ENCODE measurements at regions not wholly inside any gene's neighbourhood (a gene's known extent, or its start where the extent isn't known, plus 50 kb on each side); places are given as distances from the start of the nearest gene placed in this dataset.

- no peak for ATAC-seq
- peaks cover 0 to 9% (median 0%) of the 10 kb centered on the region in 12 donors for H3K9me3 ChIP-seq
- H3K27ac ChIP-seq = no peak overlapping the region
Measured at GRCh38 chr13:80259159-80259558, 81.8 kb downstream of the SPRY2 start.

GRCh38 chr13:80256352-80256932 lies 84.5 kb downstream of the SPRY2 start:
- WGBS, 4 donors = 83 to 94% (median 87%) methylated on average over 7 of the region's 7 CpGs
- Histone ChIP-seq H3K4me1 (no peaks in the 10 kb centered on the region), H3K9me3 (no peaks in the 10 kb centered on the region), H3K27ac (no peak overlapping the region), H3K36me3 (no peaks in the 10 kb centered on the region), H3K27me3 (no peaks in the 10 kb centered on the region), H3K4me3 (no peak overlapping the region)
- ATAC-seq (no peak), DNase-seq (no peak)
- TF ChIP-seq CTCF (IDR thresholded peaks at IDR 0.05) (no peak), POLR2A (IDR thresholded peaks at IDR 0.05) (no peak)
- intact Hi-C loops (cut with DNase I) = no loop called here

More at GRCh38 chr13:80259159-80259558, 81.8 kb downstream of the SPRY2 start:
- no peak for DNase-seq
- no peaks in the 10 kb centered on the region for H3K4me1 ChIP-seq
- no peaks in the 10 kb centered on the region for H3K27me3 ChIP-seq
- no peaks in the 10 kb centered on the region for H3K36me3 ChIP-seq
- 95 to 100% (median 98%) methylated on average over 1 of the region's 1 CpG for WGBS, 4 donors
- TF ChIP-seq CTCF (IDR thresholded peaks at IDR 0.05) = no peak
- no peak for TF ChIP-seq POLR2A (IDR thresholded peaks at IDR 0.05)
- no peak overlapping the region for H3K4me3 ChIP-seq
- intact Hi-C loops (cut with DNase I) = no loop called here

DNA sequence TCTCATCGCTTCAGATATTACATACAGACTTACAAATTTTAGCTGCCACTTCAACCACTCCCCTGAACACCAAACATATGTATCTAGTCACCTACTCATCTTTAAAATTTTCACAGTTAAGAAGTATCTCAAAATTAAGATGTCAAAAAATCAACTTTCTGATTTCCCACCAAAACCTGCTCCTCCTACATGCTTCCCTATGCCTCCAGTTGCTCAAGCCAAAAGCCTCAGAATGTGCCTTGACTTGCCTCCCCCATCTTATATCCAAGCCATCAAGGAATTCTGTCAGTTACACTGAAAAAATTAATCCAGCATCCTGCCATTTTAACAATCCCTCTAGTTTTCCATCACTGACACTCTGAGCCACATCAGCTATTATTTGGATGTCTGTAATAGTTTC lies 85.0 kb downstream of the SPRY2 start:
- no peak overlapping the region for H3K27ac ChIP-seq
- DNase-seq = no peak
- intact Hi-C loops (cut with DNase I) = no loop called here
- no peak overlapping the region for H3K4me3 ChIP-seq
- no peaks in the 10 kb centered on the region for H3K4me1 ChIP-seq
- no peaks in the 10 kb centered on the region for H3K27me3 ChIP-seq
- no peak for TF ChIP-seq CTCF (IDR thresholded peaks at IDR 0.05)
- no peak for TF ChIP-seq POLR2A (IDR thresholded peaks at IDR 0.05)
- no peaks in the 10 kb centered on the region for H3K36me3 ChIP-seq
- 95 to 100% (median 98%) methylated on average over 1 of the region's 1 CpG for WGBS, 4 donors
- H3K9me3 ChIP-seq = no peaks in the 10 kb centered on the region
- ATAC-seq = no peak

- H3K36me3 ChIP-seq = no peaks in the 10 kb centered on the region
- H3K9me3 ChIP-seq = no peaks in the 10 kb centered on the region
- DNase-seq = peak in 1 of 5 donors; percentile 7
- TF ChIP-seq POLR2A (IDR thresholded peaks at IDR 0.05) (no peak), CTCF (IDR thresholded peaks at IDR 0.05) (no peak)
- H3K4me3 ChIP-seq = no peak overlapping the region
- WGBS, 4 donors = 54 to 70% (median 58%) methylated on average over 2 of the region's 2 CpGs
- peaks cover 0 to 5% (median 0%) of the 10 kb centered on the region in 12 donors for H3K4me1 ChIP-seq
- H3K27ac ChIP-seq = no peak overlapping the region
- intact Hi-C loops (cut with DNase I) = no loop called here
- H3K27me3 ChIP-seq = no peaks in the 10 kb centered on the region
- ATAC-seq = no peak
Measured at GRCh38 chr13:80251403-80251802, 89.5 kb downstream of the SPRY2 start.

Measured in heart left ventricle (tissue), 16 donors.